HFFc6 (cell line): ENCODE measurements at regions not wholly inside any gene's neighbourhood (a gene's known extent, or its start where the extent isn't known, plus 50 kb on each side); places are given as distances from the start of the nearest gene placed in this dataset.

Experiments
- DNase-seq: peaks from one replicate; pipeline ENCODE4 v3.0.0-alpha.2; 2018
- H3K27ac Mint-ChIP-seq: 2 replicates; pipeline ENCODE4 v1.8.0; 2020; ENCODE audit warnings: mild to moderate bottlenecking, mixed read lengths
- H3K27me3 Mint-ChIP-seq: 2 replicates; pipeline ENCODE4 v1.8.0; 2021; ENCODE audit warnings: mild to moderate bottlenecking, moderate library complexity, mixed read lengths; ENCODE audit not compliant: insufficient read depth
- H3K36me3 Mint-ChIP-seq: 2 replicates; pipeline ENCODE4 v1.8.0; 2021; ENCODE audit warnings: low read depth, mixed read lengths
- H3K4me1 Mint-ChIP-seq: 2 replicates; pipeline ENCODE4 v1.8.0; 2020; ENCODE audit warnings: low read depth, mixed read lengths
- H3K4me3 Mint-ChIP-seq: 2 replicates; pipeline ENCODE4 v1.8.0; 2020; ENCODE audit warnings: mild to moderate bottlenecking, moderate library complexity, mixed read lengths
- H3K9me3 Mint-ChIP-seq: 2 replicates; pipeline ENCODE4 v1.8.0; 2020; ENCODE audit warnings: mild to moderate bottlenecking, mixed read lengths
- TF ChIP-seq, protein P1 (sequence below): fragments of 200-600 bp; sonication (generic); IDR thresholded peaks from 2 replicates; pipeline ENCODE4 v1.5.0; 2021; ENCODE audit warnings: antibody characterized with exemption, mild to moderate bottlenecking

DNA sequence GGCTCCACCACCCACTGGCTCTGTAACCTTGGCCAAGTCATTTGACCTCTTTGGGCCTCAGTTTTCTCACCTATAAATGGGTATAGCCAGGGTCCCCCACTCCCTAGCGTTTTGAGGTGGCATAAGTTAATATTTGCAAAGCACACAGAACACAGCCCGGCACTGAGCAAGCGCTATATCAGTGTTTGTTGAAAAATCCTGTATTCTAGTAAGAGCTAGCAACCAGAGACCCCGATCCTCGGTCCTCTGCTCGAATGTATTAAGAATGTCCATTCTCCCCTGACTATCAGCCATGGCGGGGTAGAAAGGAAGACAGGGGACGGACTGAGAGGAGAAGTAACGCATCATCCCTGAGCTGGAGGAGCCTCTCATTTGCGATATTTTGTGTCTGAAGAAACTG is 131.2 kb downstream of the IRF8 start:
- Mint-ChIP-seq H3K9me3 (peaks cover 3% of the 10 kb centered on the region; the same call in 1 of the 2 replicates), H3K4me3 (no peak overlapping the region), H3K4me1 (no peaks in the 10 kb centered on the region), H3K36me3 (peaks cover 4% of the 10 kb centered on the region; the same call in 1 of the 2 replicates), H3K27me3 (peaks cover 58% of the 10 kb centered on the region), H3K27ac (no peak overlapping the region)
- no peak for DNase-seq
- TF ChIP-seq, protein P1, sequence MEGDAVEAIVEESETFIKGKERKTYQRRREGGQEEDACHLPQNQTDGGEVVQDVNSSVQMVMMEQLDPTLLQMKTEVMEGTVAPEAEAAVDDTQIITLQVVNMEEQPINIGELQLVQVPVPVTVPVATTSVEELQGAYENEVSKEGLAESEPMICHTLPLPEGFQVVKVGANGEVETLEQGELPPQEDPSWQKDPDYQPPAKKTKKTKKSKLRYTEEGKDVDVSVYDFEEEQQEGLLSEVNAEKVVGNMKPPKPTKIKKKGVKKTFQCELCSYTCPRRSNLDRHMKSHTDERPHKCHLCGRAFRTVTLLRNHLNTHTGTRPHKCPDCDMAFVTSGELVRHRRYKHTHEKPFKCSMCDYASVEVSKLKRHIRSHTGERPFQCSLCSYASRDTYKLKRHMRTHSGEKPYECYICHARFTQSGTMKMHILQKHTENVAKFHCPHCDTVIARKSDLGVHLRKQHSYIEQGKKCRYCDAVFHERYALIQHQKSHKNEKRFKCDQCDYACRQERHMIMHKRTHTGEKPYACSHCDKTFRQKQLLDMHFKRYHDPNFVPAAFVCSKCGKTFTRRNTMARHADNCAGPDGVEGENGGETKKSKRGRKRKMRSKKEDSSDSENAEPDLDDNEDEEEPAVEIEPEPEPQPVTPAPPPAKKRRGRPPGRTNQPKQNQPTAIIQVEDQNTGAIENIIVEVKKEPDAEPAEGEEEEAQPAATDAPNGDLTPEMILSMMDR, result no peak

DNA sequence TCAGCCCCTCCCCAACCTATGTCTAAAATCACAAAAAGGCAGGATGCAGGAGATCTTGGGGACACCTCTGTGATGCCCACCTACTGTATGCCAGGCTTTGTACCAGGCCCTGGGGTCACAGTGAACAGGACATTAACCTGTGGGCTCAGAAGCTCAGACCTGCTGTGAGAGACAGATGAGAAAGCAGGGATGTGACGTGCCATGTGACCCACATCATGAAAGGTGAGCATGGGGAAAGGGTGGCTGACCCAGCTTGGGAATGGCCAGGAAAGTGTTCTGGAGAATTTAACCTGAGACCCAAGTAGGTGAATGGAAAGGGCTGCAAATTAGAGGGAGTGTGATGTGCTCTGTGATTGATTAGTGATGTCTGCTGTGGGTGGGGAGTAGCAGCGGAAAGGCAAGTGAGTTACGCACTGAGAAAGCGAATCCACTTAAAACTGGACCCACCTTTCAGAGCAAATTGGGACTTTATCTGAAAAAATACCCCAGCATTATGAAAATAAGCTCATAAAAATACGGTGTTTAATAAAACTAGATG is 132.2 kb downstream of the IRF8 start:
- Mint-ChIP-seq H3K27ac (no peak overlapping the region), H3K9me3 (no peaks in the 10 kb centered on the region), H3K4me1 (no peaks in the 10 kb centered on the region), H3K27me3 (peaks cover 55% of the 10 kb centered on the region), H3K36me3 (peaks cover 4% of the 10 kb centered on the region; the same call in 1 of the 2 replicates), H3K4me3 (no peak overlapping the region)
- DNase-seq, result no peak
- TF ChIP-seq, protein P1, result no peak

DNA sequence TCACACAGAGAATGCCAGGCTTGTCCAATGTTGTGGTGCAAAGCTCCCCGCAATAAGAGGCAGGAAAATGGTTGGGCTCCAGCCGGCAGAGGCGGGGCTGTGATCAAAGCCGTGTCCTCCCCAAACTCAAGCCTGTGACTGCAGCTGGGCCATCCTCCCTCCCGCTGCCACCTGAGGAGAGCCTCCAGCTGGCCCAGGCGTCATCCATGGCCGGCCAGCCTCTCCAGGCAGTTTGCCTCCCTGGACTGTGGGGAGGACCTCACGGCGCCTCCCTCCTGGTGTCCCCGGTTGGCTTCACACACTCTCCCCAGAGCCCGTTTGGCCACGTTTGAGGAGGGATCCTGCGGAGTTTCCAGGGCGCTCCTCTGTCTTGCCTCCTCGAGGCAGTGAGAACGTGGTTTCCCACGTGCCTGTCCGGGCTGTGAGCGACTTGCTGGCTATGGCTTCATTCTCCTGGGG is 134.1 kb downstream of the IRF8 start:
- DNase-seq, result no peak
- TF ChIP-seq, protein P1, result no peak
- H3K27me3 Mint-ChIP-seq, result peaks cover 47% of the 10 kb centered on the region
- no peak overlapping the region for H3K4me3 Mint-ChIP-seq
- H3K36me3 Mint-ChIP-seq, result peaks cover 4% of the 10 kb centered on the region; the same call in 1 of the 2 replicates
- H3K27ac Mint-ChIP-seq, result no peak overlapping the region
- no peaks in the 10 kb centered on the region for H3K9me3 Mint-ChIP-seq
- H3K4me1 Mint-ChIP-seq, result no peaks in the 10 kb centered on the region

DNA sequence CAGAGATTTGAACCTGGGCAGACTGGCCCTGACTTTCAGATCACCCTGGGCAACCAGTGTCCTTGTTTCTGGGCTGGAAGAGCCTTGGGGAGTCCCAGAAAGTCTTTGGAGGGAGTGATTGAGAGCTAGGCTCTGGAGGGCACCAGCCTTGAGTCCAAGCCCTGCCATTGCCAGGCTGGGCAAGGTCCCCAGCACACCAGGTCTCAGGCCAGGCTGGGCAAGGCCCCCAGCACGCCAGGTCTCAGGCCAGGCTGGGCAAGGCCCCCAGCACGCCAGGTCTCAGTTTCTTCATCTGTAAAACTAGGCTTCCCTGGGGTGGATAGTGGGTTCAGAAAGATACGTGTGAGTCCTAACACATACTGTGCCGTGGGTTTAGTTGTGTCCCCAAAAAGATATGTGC is 135.0 kb downstream of the IRF8 start:
- H3K4me1 Mint-ChIP-seq, result no peaks in the 10 kb centered on the region
- TF ChIP-seq, protein P1, result no peak
- H3K27me3 Mint-ChIP-seq, result peaks cover 45% of the 10 kb centered on the region
- no peaks in the 10 kb centered on the region for H3K9me3 Mint-ChIP-seq
- no peak overlapping the region for H3K4me3 Mint-ChIP-seq
- H3K27ac Mint-ChIP-seq, result no peak overlapping the region
- H3K36me3 Mint-ChIP-seq, result peaks cover 4% of the 10 kb centered on the region; the same call in 1 of the 2 replicates
- DNase-seq, result no peak

DNA sequence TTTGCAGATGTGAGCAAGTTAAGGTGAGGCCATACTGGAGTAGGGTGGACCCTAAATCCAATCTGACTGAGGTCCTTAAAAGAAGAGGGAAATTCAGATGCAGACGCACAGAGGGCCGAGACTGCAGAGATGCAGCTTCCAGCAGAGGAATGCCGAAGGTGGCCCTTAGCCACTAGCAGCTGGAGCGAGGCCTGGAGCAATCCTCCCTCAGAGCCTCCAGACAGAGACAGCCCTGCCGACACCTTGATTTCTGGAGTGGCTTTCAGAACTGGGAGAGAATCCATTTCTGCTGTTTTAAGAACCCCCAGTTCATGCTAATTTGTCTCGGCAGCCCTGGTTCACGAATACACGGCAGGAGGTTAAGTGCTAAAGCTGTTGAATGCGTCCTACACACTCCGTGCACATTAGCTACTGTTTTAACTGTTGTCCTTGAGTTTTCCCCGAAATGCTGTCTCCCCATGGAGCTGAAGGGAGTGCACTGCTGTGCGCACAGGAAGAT is 135.5 kb downstream of the IRF8 start:
- no peak overlapping the region for H3K27ac Mint-ChIP-seq
- H3K27me3 Mint-ChIP-seq, result peaks cover 48% of the 10 kb centered on the region
- H3K9me3 Mint-ChIP-seq, result no peaks in the 10 kb centered on the region
- H3K4me3 Mint-ChIP-seq, result no peak overlapping the region
- H3K36me3 Mint-ChIP-seq, result peaks cover 4% of the 10 kb centered on the region; the same call in 1 of the 2 replicates
- H3K4me1 Mint-ChIP-seq, result no peaks in the 10 kb centered on the region
- TF ChIP-seq, protein P1, result no peak
- DNase-seq, result no peak
